GM12878 (cell line): ENCODE measurements at regions not wholly inside any gene's neighbourhood (a gene's known extent, or its start where the extent isn't known, plus 50 kb on each side); places are given as distances from the start of the nearest gene placed in this dataset.

ENCODE experiments used
- ATAC-seq: fragments of 200-7000 bp; cut with Tn5 transposase; 3 replicates; pipeline ENCODE4 v1.9.1; 2020; ENCODE audit warnings: mild to moderate bottlenecking, moderate library complexity
- BruUV-seq: library from RNA; stranded (reverse); fragments of 400-500 nt; replicated peaks from 2 replicates; lab custom pipeline; 2021; lab: Mats Ljungman, UMichigan
- CTCF ChIA-PET: fragments of 300-600 bp; sonication (Branson Sonifier 250); formaldehyde crosslinking; extraction: SDS; loops from one replicate; lab custom pipeline; 2021; ENCODE audit warnings: inconsistent platforms; lab: Yijun Ruan, JAX
- POLR2A ChIA-PET: fragments of 350-600 bp; formaldehyde crosslinking; extraction: SDS; loops from one replicate; lab custom pipeline; 2021; ENCODE audit warnings: inconsistent platforms; lab: Charles Lee
- RAD21 ChIA-PET: fragments of 300-600 bp; sonication (Branson Sonifier 250); formaldehyde crosslinking; loops from one replicate; lab custom pipeline; 2023; ENCODE audit warnings: antibody characterized with exemption; ENCODE audit not compliant: unreplicated experiment; lab: Charles Lee
- SMC1A ChIA-PET: fragments of 300-600 bp; sonication (Branson Sonifier 250); formaldehyde crosslinking; loops from one replicate; lab custom pipeline; 2023; ENCODE audit not compliant: unreplicated experiment, uncharacterized antibody; lab: Charles Lee
- DNase-seq: peaks from one replicate; pipeline ENCODE4 v3.0.0-alpha.2; 2011; ENCODE audit warnings: low read depth, low spot score
- FAIRE-seq: peaks from 3 replicates; lab custom pipeline; 2011; peaks lifted over from hg19 to GRCh38; lab: Jason Lieb, UNC
- H2AFZ ChIP-seq: 2 replicates; pipeline ENCODE4 v1.6.0; 2011; ENCODE audit warnings: low read depth, low read length, control low read depth; ENCODE audit not compliant: control insufficient read depth
- H3K27ac ChIP-seq: 2 replicates; pipeline ENCODE4 v1.5.1; 2011; ENCODE audit warnings: control low read depth; ENCODE audit not compliant: control insufficient read depth, insufficient read depth
- H3K27me3 ChIP-seq, 2 experiments: replicated peaks in 1 of 2; 2 replicates each; pipeline versions ENCODE4 v1.6.0 to v1.6.1; 2011; ENCODE audit warnings: low read length in 1 of 2; ENCODE audit not compliant: control insufficient read depth in 2 of 2, insufficient read depth in 2 of 2
- H3K36me3 ChIP-seq, 2 experiments: 2 replicates each; pipeline ENCODE4 v1.5.1; 2011; ENCODE audit warnings: low read length in 1 of 2; ENCODE audit not compliant: control insufficient read depth in 2 of 2, insufficient read depth in 2 of 2
- H3K4me1 ChIP-seq: 2 replicates; pipeline ENCODE4 v1.6.1; 2011; ENCODE audit warnings: mild to moderate bottlenecking, low read length, moderate library complexity, mixed read lengths; ENCODE audit not compliant: control insufficient read depth, insufficient read depth
- H3K4me2 ChIP-seq: 2 replicates; pipeline ENCODE4 v1.6.0; 2011; ENCODE audit warnings: control low read depth; ENCODE audit not compliant: control insufficient read depth, insufficient read depth
- H3K4me3 ChIP-seq: fragments of 200-600 bp; sonication (generic); 2 replicates; pipeline ENCODE4 v1.5.1; 2016
- H3K79me2 ChIP-seq: 2 replicates; pipeline ENCODE4 v1.6.0; 2011; ENCODE audit warnings: low read length; ENCODE audit not compliant: control insufficient read depth, insufficient read depth
- H3K9ac ChIP-seq: 2 replicates; pipeline ENCODE4 v1.8.0; 2011; ENCODE audit warnings: low read length, control low read depth, mixed read lengths; ENCODE audit not compliant: control insufficient read depth, insufficient read depth
- H3K9me3 ChIP-seq: replicated peaks from 3 replicates; pipeline ENCODE4 v1.5.1; 2011; ENCODE audit warnings: mild to moderate bottlenecking, low read length; ENCODE audit not compliant: control insufficient read depth, insufficient read depth
- H4K20me1 ChIP-seq: 2 replicates; pipeline ENCODE4 v1.6.0; 2011; ENCODE audit not compliant: control insufficient read depth, insufficient read depth
- CBX3 ChIP-seq: fragments of 200-600 bp; sonication (generic); IDR thresholded peaks from 2 replicates; pipeline ENCODE4 v1.6.1; 2016; ENCODE audit warnings: low read depth, borderline replicate concordance
- CBX5 ChIP-seq: sonication (generic); IDR thresholded peaks from 2 replicates; pipeline ENCODE4 v1.6.1; 2016; ENCODE audit warnings: low read depth, moderate library complexity, mild to moderate bottlenecking, inconsistent platforms
- E4F1 ChIP-seq: fragments of 450-650 bp; IDR thresholded peaks from 2 replicates; pipeline ENCODE4 v1.6.1; 2018; ENCODE audit warnings: borderline replicate concordance, mild to moderate bottlenecking; ENCODE audit not compliant: partially characterized antibody
- EGR1 ChIP-seq, 2 experiments: IDR thresholded peaks; 1 replicate in 1 of 2; 2 replicates in 1 of 2; pipeline ENCODE4 v1.6.1; 2011 to 2012; ENCODE audit warnings: low read depth in 2 of 2, low read length in 2 of 2, borderline replicate concordance in 1 of 2, mild to moderate bottlenecking in 1 of 2, moderate library complexity in 1 of 2
- ESRRA ChIP-seq: IDR thresholded peaks from 2 replicates; pipeline ENCODE4 v1.6.1; 2012; ENCODE audit warnings: mild to moderate bottlenecking, low read length, improper control_type of control experiment
- HDAC2 ChIP-seq: fragments of 200-600 bp; sonication (generic); IDR thresholded peaks from 2 replicates; pipeline ENCODE4 v1.6.1; 2017
- KLF5 ChIP-seq: fragments of 450-650 bp; IDR thresholded peaks from 2 replicates; pipeline ENCODE4 v1.6.1; 2014; ENCODE audit warnings: mild to moderate bottlenecking; ENCODE audit not compliant: partially characterized antibody
- MTA2 ChIP-seq: fragments of 450-650 bp; IDR thresholded peaks from 2 replicates; pipeline ENCODE4 v1.6.1; 2016; ENCODE audit warnings: low read depth, mild to moderate bottlenecking, moderate library complexity
- NFXL1 ChIP-seq: fragments of 450-650 bp; IDR thresholded peaks from 2 replicates; pipeline ENCODE4 v1.6.1; 2017; ENCODE audit warnings: antibody characterized with exemption, mild to moderate bottlenecking, borderline replicate concordance
- NFYB ChIP-seq: IDR thresholded peaks from 2 replicates; pipeline ENCODE4 v1.6.1; 2011; ENCODE audit warnings: low read depth, mild to moderate bottlenecking, low read length, improper control_type of control experiment, moderate library complexity; ENCODE audit not compliant: insufficient read depth
- NKRF ChIP-seq: fragments of 450-650 bp; conservative IDR thresholded peaks from 2 replicates; pipeline ENCODE4 v1.6.1; 2017; ENCODE audit warnings: mild to moderate bottlenecking, moderate library complexity
- NR2C1 ChIP-seq: fragments of 450-650 bp; IDR thresholded peaks from 2 replicates; pipeline ENCODE4 v1.6.1; 2017; ENCODE audit warnings: antibody characterized with exemption, mild to moderate bottlenecking, moderate library complexity
- SIX5 ChIP-seq: IDR thresholded peaks from 2 replicates; pipeline ENCODE4 v1.6.1; 2011; ENCODE audit warnings: mild to moderate bottlenecking, low read depth, low read length, moderate library complexity; ENCODE audit not compliant: severe bottlenecking
- SKIL ChIP-seq: fragments of 450-650 bp; IDR thresholded peaks from 2 replicates; pipeline ENCODE4 v1.6.1; 2017; ENCODE audit warnings: mild to moderate bottlenecking, low read depth, inconsistent platforms; ENCODE audit not compliant: poor library complexity, severe bottlenecking
- SMAD1 ChIP-seq: fragments of 450-650 bp; IDR thresholded peaks from 2 replicates; pipeline ENCODE4 v1.6.1; 2018; ENCODE audit warnings: mild to moderate bottlenecking, low read depth; ENCODE audit not compliant: partially characterized antibody
- TAF1 ChIP-seq: IDR thresholded peaks from 2 replicates; pipeline ENCODE4 v1.6.1; 2011; ENCODE audit warnings: mild to moderate bottlenecking, low read depth, low read length, borderline replicate concordance
- TCF3 ChIP-seq: IDR thresholded peaks from 2 replicates; pipeline ENCODE4 v1.6.1; 2012; ENCODE audit warnings: low read depth, mild to moderate bottlenecking, low read length, borderline replicate concordance; ENCODE audit not compliant: insufficient read depth
- WGBS: methylation state at CpG from one replicate; pipeline ENCODE4 v1.1.6; 2016; ENCODE audit warnings: low lambda C conversion rate; ENCODE audit not compliant: insufficient replicate concordance, insufficient coverage; ENCODE audit errors: missing lambda C conversion rate; 5-methylcytosine and 5-hydroxymethylcytosine counted together
- in situ Hi-C: fragments of 300-500 bp; cut with MboI; formaldehyde crosslinking; loops from 9 replicates; pipeline ENCODE4 v1.14.3; 2018; ENCODE audit warnings: mixed read lengths
- intact Hi-C: fragments of 100-400 bp; cut with micrococcal nuclease; formaldehyde crosslinking; loops from one replicate; pipeline ENCODE4 v1.14.2; 2022; ENCODE audit not compliant: unreplicated experiment
- TF ChIP-seq, protein P1 (sequence below): fragments of 450-650 bp; IDR thresholded peaks from 2 replicates; pipeline ENCODE4 v1.6.1; 2014; ENCODE audit warnings: mild to moderate bottlenecking

DNA sequence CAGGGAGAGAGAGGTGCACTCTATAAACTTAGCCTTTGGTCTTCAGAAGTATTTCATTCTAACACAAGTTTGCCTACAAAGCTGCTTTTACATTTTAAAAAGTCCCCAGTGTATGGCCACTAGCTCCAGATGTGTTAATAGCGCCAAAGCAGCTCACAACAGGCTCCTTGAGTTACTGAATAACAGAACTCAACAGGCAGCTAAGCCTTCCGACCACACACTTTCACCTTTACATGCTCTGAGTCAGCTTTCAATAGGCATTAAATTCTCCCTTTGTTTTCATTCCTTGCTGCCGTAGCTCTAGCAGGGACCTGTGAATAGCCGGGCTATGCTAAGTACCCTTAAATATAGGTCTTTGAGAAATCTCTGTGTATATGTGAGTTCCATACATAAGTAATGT, 262.8 kb upstream of the PARD3B start:
- no peaks in the 10 kb centered on the region for H3K9me3 ChIP-seq
- DNase-seq (no peak), ATAC-seq (peak; percentile 54), FAIRE-seq (no peak)
- no peak overlapping the region for H3K27ac ChIP-seq
- ChIA-PET SMC1A (no interaction called here), POLR2A (no interaction called here), CTCF (interaction anchor here (1.0 kb wide), 1 partner anchor 20 kb away, joined by 5 read pairs; no protein-coding TSS in a partner anchor), RAD21 (no interaction called here)
- no peak overlapping the region for H3K9ac ChIP-seq
- H3K4me3 ChIP-seq, result no peak overlapping the region
- no peak overlapping the region for H2AFZ ChIP-seq
- in situ Hi-C loops, result no loop called here
- 20% methylated on average over 4 of the region's 4 CpGs for WGBS
- H3K79me2 ChIP-seq, result no peaks in the 10 kb centered on the region
- H3K4me1 ChIP-seq, result no peaks in the 10 kb centered on the region
- intact Hi-C loops, result no loop called here
- BruUV-seq, result no TSS peak
- TF ChIP-seq ESRRA (no peak), SIX5 (no peak), CBX3 (no peak), SMAD1 (no peak), NFXL1 (no peak), SKIL (no peak), NKRF (no peak), MTA2 (no peak), CBX5 (no peak), NR2C1 (no peak), NFYB (no peak), EGR1 (IDR thresholded peaks at IDR 0.05; ENCODE audit: borderline replicate concordance in 1 of 2, low read depth in 2 of 2, low read length in 2 of 2) (no peak), TAF1 (no peak), E4F1 (no peak), KLF5 (no peak), TCF3 (no peak), HDAC2 (no peak)
- TF ChIP-seq, protein P1, sequence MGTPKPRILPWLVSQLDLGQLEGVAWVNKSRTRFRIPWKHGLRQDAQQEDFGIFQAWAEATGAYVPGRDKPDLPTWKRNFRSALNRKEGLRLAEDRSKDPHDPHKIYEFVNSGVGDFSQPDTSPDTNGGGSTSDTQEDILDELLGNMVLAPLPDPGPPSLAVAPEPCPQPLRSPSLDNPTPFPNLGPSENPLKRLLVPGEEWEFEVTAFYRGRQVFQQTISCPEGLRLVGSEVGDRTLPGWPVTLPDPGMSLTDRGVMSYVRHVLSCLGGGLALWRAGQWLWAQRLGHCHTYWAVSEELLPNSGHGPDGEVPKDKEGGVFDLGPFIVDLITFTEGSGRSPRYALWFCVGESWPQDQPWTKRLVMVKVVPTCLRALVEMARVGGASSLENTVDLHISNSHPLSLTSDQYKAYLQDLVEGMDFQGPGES, result no peak
- no peaks in the 10 kb centered on the region for H3K36me3 ChIP-seq
- H3K4me2 ChIP-seq, result no peak overlapping the region
- H4K20me1 ChIP-seq, result no peaks in the 10 kb centered on the region
- H3K27me3 ChIP-seq, result no peaks in the 10 kb centered on the region; a peak in 1 of 4 replicates
